ENCODE measurements at regions not wholly inside any gene's neighbourhood (a gene's known extent, or its start where the extent isn't known, plus 50 kb on each side); places are given as distances from the start of the nearest gene placed in this dataset.

- TF ChIP-seq POLR2A (IDR thresholded peaks at IDR 0.05; ENCODE audit: low read length): no peak
- no peak for TF ChIP-seq GATA1 (IDR thresholded peaks at IDR 0.05; ENCODE audit: low read depth, low read length)
Observed at GRCh38 chr14:66248256-66248655, 237.9 kb upstream of the CCDC196 start.

Data from erythroblast (primary cell).